ENCODE measurements at regions not wholly inside any gene's neighbourhood (a gene's known extent, or its start where the extent isn't known, plus 50 kb on each side); places are given as distances from the start of the nearest gene placed in this dataset.

DNA sequence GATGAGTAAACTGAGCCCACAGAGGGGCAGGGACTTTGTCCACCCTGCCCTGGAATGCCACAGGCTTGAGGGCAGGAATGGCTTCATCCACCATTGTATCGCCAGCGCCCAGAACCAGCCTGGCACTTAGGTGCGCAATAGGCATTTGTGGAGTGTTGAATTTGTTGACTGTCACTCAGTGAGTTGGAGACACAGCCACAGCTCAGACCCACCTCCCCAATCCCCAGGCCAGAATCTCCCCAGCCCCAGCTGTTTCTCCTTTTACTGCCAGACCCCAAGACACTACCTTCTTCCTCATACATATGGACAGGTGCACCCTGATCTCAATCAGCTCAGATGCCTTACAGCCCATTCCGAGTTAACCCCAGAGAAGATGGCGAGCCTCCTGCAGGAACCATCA is 674.5 kb downstream of the MATN1 start:
- Histone ChIP-seq H3K36me3 (ENCODE audit: insufficient read depth, low read length) (no peaks in the 10 kb centered on the region), H3K4me3 (ENCODE audit: low read depth in 1 of 2, low read length in 2 of 2) (no peak overlapping the region), H3K9me3 (ENCODE audit: low read length) (no peaks in the 10 kb centered on the region), H3K9ac (ENCODE audit: low read length) (no peak overlapping the region), H3K4me1 (ENCODE audit: insufficient read depth, low read length) (no peaks in the 10 kb centered on the region), H3K27me3 (ENCODE audit: control insufficient read depth in 1 of 2, insufficient read depth in 2 of 2, low read length in 2 of 2) (no peaks in the 10 kb centered on the region), H3K27ac (ENCODE audit: low read depth, low read length) (no peak overlapping the region)

DNA sequence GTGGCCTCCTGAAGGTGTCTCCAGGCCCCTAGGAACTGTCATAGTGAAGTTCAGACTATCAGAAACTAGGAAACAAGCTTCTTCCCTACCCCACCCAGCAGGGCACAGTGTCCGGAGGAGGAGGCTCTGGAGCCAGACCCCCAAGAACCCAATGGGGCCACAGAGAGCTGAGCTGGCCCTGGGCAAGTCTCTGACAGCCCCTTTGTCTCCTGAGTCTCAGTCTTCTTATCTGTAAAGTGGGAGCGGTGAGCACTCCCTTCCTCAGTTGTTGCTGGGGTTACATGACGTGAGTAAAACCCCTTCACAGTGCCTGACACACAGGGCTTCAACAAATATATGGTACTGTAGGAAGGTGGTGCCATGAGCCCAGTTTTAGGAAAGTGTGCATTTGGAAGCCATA is 675.8 kb downstream of the MATN1 start:
- no peak overlapping the region for H3K4me3 ChIP-seq (ENCODE audit: low read depth in 1 of 2, low read length in 2 of 2)
- H3K4me1 ChIP-seq (ENCODE audit: insufficient read depth, low read length), result no peaks in the 10 kb centered on the region
- no peak overlapping the region for H3K27ac ChIP-seq (ENCODE audit: low read depth, low read length)
- no peaks in the 10 kb centered on the region for H3K36me3 ChIP-seq (ENCODE audit: insufficient read depth, low read length)
- no peaks in the 10 kb centered on the region for H3K27me3 ChIP-seq (ENCODE audit: control insufficient read depth in 1 of 2, insufficient read depth in 2 of 2, low read length in 2 of 2)
- H3K9me3 ChIP-seq (ENCODE audit: low read length), result no peaks in the 10 kb centered on the region
- no peak overlapping the region for H3K9ac ChIP-seq (ENCODE audit: low read length)

DNA sequence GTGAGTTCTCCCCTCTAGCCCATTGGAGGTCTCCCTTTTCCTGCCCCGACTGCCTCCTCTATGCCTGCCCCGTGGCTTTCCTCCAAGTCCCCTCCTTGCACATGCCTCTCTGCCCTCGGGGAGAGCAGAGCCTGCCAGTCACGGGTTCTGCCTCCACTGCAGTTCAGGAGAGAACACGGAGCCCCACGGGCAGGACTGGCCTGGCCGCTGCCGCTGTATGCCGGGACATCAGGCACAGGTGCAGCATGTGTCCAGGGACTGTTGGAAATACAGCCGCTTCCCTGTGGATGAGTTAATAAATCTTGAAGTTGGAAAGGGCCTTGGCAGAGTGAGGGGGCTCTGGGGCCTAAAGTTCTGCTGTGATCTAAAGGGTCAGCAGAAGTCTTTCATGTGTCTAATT is 676.6 kb downstream of the MATN1 start:
- no peaks in the 10 kb centered on the region for H3K36me3 ChIP-seq (ENCODE audit: insufficient read depth, low read length)
- no peaks in the 10 kb centered on the region for H3K9me3 ChIP-seq (ENCODE audit: low read length)
- H3K27me3 ChIP-seq (ENCODE audit: control insufficient read depth in 1 of 2, insufficient read depth in 2 of 2, low read length in 2 of 2), result no peaks in the 10 kb centered on the region
- H3K4me1 ChIP-seq (ENCODE audit: insufficient read depth, low read length), result no peaks in the 10 kb centered on the region
- H3K4me3 ChIP-seq (ENCODE audit: low read depth in 1 of 2, low read length in 2 of 2), result no peak overlapping the region
- no peak overlapping the region for H3K27ac ChIP-seq (ENCODE audit: low read depth, low read length)
- no peak overlapping the region for H3K9ac ChIP-seq (ENCODE audit: low read length)

DNA sequence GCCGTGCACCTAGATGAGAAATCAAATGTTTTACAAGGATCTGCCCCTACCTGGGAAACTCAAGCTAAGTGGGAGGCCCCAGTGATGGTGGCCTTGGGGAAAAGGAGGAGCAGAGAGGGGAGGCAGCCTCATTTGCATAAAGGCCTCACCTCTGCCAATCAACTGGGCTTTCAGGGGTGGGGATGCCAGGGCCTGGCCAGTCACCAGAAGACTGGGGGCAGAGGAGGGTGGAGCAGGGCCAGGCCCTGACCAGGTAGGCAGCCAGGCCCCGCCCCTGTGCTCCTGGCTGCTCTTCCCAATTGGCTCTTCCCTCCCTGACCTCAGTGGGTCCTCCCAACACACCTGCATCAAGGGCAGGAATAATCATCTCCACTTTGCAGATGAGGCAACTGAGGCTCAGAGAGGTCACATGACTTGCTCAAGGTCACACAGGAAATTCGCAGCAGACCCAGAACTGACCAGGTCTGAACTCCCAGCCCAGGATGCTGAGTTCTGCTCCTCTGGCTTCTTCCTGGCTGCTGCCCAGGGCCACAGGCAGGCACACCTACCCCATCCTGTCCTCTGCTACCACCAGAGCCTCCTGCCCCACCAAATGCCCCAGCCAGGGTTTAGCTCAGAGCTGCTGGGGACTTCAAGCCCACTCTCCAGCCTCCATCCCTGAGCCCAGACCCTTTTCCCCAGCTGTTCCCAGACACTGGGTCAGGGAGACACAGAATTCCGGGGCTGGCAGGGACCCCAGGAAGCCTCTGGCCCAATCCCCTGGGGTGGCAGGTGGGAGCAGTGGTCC is 677.9 kb downstream of the MATN1 start:
- Histone ChIP-seq H3K4me3 (ENCODE audit: low read depth in 1 of 2, low read length in 2 of 2) (no peak overlapping the region), H3K27me3 (ENCODE audit: control insufficient read depth in 1 of 2, insufficient read depth in 2 of 2, low read length in 2 of 2) (no peaks in the 10 kb centered on the region), H3K9ac (ENCODE audit: low read length) (no peak overlapping the region), H3K4me1 (ENCODE audit: insufficient read depth, low read length) (no peaks in the 10 kb centered on the region), H3K9me3 (ENCODE audit: low read length) (no peaks in the 10 kb centered on the region), H3K27ac (ENCODE audit: low read depth, low read length) (no peak overlapping the region), H3K36me3 (ENCODE audit: insufficient read depth, low read length) (no peaks in the 10 kb centered on the region)

DNA sequence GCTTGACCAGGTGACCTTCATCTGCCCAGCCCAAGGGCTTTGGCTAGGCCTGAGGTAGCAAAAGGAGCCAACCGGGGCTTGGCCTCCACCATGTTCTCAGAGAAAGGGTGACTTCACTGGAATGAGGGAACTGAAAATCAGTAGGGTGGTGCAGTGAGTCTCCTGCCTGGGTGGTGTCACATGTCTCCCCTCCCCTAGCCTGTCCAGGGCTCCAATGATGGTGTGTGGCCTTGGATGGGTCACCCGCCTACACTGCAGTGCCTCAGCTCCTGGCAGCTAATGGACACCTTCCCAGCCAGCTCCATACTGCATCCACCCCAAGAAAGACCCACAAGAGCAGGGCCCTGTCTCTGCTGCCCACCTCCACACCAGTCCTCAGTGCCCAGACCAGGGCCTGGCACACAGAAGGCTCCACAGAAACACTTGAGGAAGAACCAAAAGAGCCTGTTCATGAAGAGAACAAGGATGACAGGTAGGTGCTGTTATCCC is 678.7 kb downstream of the MATN1 start:
- Histone ChIP-seq H3K4me1 (ENCODE audit: insufficient read depth, low read length) (no peaks in the 10 kb centered on the region), H3K9me3 (ENCODE audit: low read length) (no peaks in the 10 kb centered on the region), H3K27me3 (ENCODE audit: control insufficient read depth in 1 of 2, insufficient read depth in 2 of 2, low read length in 2 of 2) (no peaks in the 10 kb centered on the region), H3K9ac (ENCODE audit: low read length) (no peak overlapping the region), H3K27ac (ENCODE audit: low read depth, low read length) (no peak overlapping the region), H3K4me3 (ENCODE audit: low read depth in 1 of 2, low read length in 2 of 2) (no peak overlapping the region), H3K36me3 (ENCODE audit: insufficient read depth, low read length) (no peaks in the 10 kb centered on the region)

DNA sequence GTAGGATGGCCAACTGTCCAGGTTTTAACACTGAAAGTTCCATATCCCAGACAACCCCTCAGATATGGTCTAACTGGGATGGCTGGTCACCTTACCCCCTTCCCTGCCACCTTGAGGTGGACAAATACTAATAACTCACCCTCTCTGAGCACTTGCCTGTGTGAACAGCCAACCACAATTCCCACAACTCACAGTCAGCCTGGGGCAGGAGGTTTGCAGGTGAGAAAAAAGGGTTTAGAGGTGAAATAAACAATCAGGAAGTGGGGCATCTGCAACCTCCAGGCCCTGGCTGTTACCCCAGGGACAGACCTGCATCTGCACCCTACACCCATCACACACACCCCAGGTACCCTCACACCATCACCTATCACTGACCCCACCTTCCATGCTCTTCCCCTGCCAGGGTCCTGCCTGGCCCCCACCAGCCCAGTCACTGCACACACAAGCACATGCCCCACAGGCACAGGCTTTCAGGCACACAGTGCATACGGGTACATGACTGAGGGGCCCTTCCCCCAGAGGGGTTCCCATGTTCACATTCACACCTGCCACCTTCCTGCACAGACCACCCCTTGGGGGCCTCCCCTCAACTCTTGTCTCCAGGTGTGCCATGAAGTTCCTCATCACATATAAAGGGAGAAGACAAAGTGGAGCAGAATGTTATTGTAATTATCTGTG is 679.5 kb downstream of the MATN1 start:
- Histone ChIP-seq H3K36me3 (ENCODE audit: insufficient read depth, low read length) (no peaks in the 10 kb centered on the region), H3K27me3 (ENCODE audit: control insufficient read depth in 1 of 2, insufficient read depth in 2 of 2, low read length in 2 of 2) (no peaks in the 10 kb centered on the region), H3K4me3 (ENCODE audit: low read depth in 1 of 2, low read length in 2 of 2) (no peak overlapping the region), H3K4me1 (ENCODE audit: insufficient read depth, low read length) (no peaks in the 10 kb centered on the region), H3K27ac (ENCODE audit: low read depth, low read length) (no peak overlapping the region), H3K9me3 (ENCODE audit: low read length) (no peaks in the 10 kb centered on the region), H3K9ac (ENCODE audit: low read length) (no peak overlapping the region)

DNA sequence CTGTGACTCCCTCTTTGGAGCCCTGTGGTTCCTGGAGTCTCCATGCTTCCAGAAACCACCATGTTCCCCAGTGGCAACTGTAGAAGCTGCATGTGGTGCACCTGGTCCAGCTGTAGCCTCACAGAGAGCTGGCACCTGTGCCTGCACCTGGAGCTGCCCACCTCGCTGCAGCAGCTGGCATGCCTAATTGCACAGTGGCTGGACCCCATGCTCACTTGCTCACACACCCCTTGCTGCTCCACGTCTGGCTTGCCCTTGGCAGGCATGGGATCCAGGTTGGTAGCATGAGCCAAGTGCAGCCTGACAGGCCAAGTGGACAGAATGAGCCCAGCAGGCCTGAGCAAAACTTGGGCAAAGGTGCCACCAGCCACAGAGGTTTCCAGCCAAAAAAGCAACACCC is 680.1 kb downstream of the MATN1 start:
- Histone ChIP-seq H3K9ac (ENCODE audit: low read length) (no peak overlapping the region), H3K27ac (ENCODE audit: low read depth, low read length) (no peak overlapping the region), H3K9me3 (ENCODE audit: low read length) (no peaks in the 10 kb centered on the region), H3K4me3 (ENCODE audit: low read depth in 1 of 2, low read length in 2 of 2) (no peak overlapping the region), H3K27me3 (ENCODE audit: control insufficient read depth in 1 of 2, insufficient read depth in 2 of 2, low read length in 2 of 2) (no peaks in the 10 kb centered on the region), H3K36me3 (ENCODE audit: insufficient read depth, low read length) (no peaks in the 10 kb centered on the region), H3K4me1 (ENCODE audit: insufficient read depth, low read length) (no peaks in the 10 kb centered on the region)

DNA sequence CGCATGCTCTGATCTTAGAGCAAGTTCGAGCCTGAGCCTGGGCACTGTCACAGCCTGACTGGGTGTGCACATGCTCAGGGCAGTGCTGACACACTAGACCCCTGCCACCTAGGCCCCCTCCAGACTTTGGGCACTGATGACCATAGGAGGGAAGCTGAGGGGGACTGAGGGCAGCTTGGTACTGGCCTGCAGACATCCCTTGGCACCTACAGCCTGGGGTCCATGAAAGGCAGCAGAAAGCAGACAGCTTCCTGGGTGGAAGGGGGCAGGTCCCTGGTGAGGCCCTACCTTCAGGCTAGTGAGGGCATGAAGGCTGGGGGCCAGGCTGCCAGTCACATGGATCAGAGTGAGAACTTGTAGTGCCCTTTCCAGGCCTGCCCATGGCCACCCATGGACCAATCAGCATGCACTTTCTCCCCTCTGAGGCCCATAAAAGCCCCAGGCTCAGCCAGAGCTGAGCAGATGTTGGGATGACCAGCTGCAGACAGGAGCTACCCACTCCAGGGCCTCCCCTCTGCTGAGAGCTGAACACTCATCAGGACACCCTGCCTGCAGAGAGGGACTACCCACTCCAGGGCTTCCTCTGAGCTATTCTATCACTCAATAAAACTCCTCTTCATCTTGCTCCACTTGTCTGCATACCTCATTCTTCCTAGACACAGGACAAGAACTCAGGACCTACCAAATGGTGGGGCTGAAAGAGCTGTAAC is 680.8 kb downstream of the MATN1 start:
- no peaks in the 10 kb centered on the region for H3K36me3 ChIP-seq (ENCODE audit: insufficient read depth, low read length)
- H3K9ac ChIP-seq (ENCODE audit: low read length), result no peak overlapping the region
- H3K4me3 ChIP-seq (ENCODE audit: low read depth in 1 of 2, low read length in 2 of 2), result no peak overlapping the region
- H3K27ac ChIP-seq (ENCODE audit: low read depth, low read length), result no peak overlapping the region
- no peaks in the 10 kb centered on the region for H3K27me3 ChIP-seq (ENCODE audit: control insufficient read depth in 1 of 2, insufficient read depth in 2 of 2, low read length in 2 of 2)
- no peaks in the 10 kb centered on the region for H3K4me1 ChIP-seq (ENCODE audit: insufficient read depth, low read length)
- no peaks in the 10 kb centered on the region for H3K9me3 ChIP-seq (ENCODE audit: low read length)

DNA sequence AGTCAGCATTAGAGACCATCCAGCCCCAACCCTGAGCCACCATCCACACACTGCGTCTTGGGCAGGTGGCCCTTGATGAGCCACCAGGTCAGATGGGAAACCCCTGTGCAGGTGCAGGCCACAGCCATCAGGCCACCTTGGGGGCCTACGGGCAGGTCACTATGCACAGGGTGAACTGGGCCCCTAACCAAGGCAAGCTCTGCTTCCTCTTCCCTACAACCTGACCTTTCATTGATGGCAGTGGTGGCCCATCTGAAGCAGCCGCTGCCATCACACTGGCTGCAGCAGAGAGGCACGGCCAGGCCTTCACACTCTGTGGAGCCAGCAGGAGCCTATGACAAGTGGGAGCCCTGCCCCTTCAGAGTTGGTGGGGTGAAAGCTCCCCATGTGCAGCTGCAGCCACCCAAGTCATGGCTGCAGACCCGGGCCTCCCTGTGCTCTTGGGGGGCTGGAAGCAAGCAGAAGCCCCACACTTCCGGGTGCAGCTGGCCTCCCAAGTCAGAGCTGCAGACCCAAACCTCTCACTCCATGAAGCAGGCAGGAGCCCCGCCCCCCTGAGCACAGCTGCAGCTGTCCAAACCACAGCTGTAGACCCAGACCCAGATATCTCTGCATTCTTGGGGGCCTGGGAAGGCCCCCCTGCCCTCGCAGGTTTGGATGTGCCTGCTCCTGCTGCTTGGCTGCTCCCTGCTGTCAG is 681.5 kb downstream of the MATN1 start:
- Histone ChIP-seq H3K36me3 (ENCODE audit: insufficient read depth, low read length) (no peaks in the 10 kb centered on the region), H3K9ac (ENCODE audit: low read length) (no peak overlapping the region), H3K4me1 (ENCODE audit: insufficient read depth, low read length) (no peaks in the 10 kb centered on the region), H3K9me3 (ENCODE audit: low read length) (no peaks in the 10 kb centered on the region), H3K27ac (ENCODE audit: low read depth, low read length) (no peak overlapping the region), H3K4me3 (ENCODE audit: low read depth in 1 of 2, low read length in 2 of 2) (no peak overlapping the region), H3K27me3 (ENCODE audit: control insufficient read depth in 1 of 2, insufficient read depth in 2 of 2, low read length in 2 of 2) (no peaks in the 10 kb centered on the region)

DNA sequence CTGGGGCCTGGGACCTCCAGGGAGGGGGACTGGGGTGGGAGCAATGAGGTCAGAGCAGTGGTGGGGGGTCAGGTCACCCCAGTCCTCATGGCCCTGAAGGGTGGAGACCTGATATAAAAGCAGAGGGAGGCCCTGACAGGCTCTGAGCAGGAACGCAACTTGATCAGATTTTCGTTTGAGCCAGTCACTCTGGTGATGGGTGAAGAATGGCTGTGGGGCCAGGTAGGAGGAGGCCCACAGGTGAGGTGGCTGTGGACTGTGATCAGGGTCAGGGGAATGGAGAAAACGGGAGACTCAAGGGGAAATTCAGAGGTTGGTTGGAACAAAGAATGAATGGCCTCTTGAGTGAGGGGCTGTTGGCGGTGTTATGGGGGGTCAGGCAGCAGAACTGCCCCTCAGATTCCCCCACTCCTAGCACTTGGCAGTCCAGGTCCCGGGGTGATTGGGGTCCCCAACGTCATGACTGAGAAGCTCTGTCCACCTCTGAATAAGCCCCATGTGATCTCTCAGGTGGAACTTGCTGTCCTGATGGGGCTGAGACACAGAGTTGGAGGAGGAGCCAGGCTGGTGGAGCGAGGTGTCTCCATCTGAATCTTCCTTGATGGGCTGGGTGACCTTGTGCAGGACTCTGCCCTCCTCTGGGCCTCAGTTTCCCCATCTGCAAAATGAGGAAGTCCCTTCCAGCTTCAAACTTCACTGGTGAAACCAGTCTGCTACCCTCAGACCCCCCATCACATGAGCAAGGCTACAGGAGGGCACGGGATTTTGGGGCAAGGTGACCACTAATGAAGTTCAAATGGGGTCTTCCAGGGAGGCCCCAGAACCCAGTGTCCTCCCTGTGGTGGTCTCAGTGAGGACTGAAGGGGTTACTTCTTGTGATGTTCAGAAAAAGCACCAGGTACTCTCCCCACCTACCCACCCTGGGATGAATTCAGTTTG is 683.0 kb downstream of the MATN1 start:
- Histone ChIP-seq H3K4me1 (ENCODE audit: insufficient read depth, low read length) (no peaks in the 10 kb centered on the region), H3K27me3 (ENCODE audit: control insufficient read depth in 1 of 2, insufficient read depth in 2 of 2, low read length in 2 of 2) (no peaks in the 10 kb centered on the region), H3K27ac (ENCODE audit: low read depth, low read length) (no peak overlapping the region), H3K4me3 (ENCODE audit: low read depth in 1 of 2, low read length in 2 of 2) (no peak overlapping the region), H3K9me3 (ENCODE audit: low read length) (no peaks in the 10 kb centered on the region), H3K36me3 (ENCODE audit: insufficient read depth, low read length) (no peaks in the 10 kb centered on the region), H3K9ac (ENCODE audit: low read length) (no peak overlapping the region)

Data from muscle layer of colon (tissue), 2 donors.